GM18867 (cell line): ENCODE measurements at regions not wholly inside any gene's neighbourhood (a gene's known extent, or its start where the extent isn't known, plus 50 kb on each side); places are given as distances from the start of the nearest gene placed in this dataset.

Source experiments
- ATAC-seq: cut with Tn5 transposase; IDR thresholded peaks from one replicate; pipeline ENCODE4 v1.9.1; 2021; ENCODE audit warnings: mild to moderate bottlenecking, moderate library complexity; ENCODE audit not compliant: unreplicated experiment

GRCh38 chr9:99282406-99282805, 60.3 kb downstream of the SEC61B start:
- ATAC-seq: no peak

- no peak for ATAC-seq
Observed at GRCh38 chr9:99285965-99286364, 63.9 kb downstream of the SEC61B start.

DNA sequence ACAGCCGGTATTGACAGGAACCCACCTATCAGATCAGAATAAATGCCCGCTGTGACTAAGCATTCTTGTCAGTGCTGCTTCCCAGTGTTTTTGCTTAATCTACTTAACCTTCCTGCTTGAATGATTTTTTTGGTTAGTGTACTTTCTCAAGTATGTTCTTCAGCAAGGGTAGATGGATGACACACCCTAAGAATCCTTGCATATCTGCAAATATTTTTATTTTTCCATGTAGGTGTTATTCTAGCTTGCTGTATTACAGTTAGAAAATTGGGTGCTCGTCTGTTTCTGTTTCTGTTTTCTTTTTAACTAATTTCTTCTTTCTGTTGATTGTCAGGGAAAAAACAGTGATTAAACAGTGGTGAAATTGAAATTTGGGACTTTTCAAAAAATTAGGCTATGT, 64.5 kb downstream of the SEC61B start:
- ATAC-seq: no peak

- ATAC-seq: no peak
Observed at GRCh38 chr9:99287641-99288040, 65.6 kb downstream of the SEC61B start.

DNA sequence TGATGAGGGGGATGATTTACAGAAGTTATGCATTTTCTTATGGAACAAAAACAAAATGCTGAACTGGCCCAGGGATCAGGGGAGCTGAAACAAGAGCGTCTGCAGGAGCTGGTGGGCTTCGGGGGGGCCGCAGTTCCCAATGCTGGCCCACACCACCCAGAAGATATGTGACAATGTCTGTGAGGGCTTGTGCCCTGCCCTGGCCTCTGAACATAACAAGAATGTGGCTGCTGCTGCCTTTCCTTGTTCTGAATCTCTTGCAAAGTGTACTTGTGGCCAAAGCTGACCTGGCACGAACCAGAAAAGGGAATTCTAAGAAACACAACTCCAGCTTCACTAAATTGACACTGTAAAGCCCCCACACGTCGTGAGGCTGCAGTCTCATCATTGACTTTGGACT, 66.7 kb downstream of the SEC61B start:
- no peak for ATAC-seq

GRCh38 chr9:99294850-99295461, 72.9 kb downstream of the SEC61B start:
- ATAC-seq: no peak

GRCh38 chr9:99296291-99296951, 74.3 kb downstream of the SEC61B start:
- ATAC-seq: no peak

DNA sequence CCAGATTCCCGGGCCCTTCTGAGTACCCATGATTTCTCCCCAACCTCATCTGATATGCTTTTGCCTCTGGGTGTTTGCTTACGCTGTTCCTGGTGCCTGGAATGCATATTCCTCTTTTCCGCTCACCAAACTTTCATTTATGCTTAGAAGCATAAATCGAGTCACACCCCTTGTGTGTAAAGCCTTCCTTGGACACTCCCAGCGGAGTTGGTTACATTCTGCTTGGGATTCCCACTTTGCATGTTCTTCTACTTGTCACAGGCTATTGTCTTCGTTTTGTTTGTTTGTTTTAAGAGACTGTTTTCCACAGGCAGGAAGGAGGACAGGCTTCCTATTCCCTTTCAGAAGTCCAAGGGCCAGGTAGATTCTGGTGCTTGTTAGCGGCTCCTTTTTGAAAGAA, 76.5 kb downstream of the SEC61B start:
- ATAC-seq: no peak

GRCh38 chr9:99299211-99300102, 77.4 kb downstream of the SEC61B start:
- no peak for ATAC-seq

- ATAC-seq: no peak
Observed at GRCh38 chr9:99300103-99300439, 78.0 kb downstream of the SEC61B start.

GRCh38 chr9:99300603-99301002, 78.5 kb downstream of the SEC61B start:
- no peak for ATAC-seq

DNA sequence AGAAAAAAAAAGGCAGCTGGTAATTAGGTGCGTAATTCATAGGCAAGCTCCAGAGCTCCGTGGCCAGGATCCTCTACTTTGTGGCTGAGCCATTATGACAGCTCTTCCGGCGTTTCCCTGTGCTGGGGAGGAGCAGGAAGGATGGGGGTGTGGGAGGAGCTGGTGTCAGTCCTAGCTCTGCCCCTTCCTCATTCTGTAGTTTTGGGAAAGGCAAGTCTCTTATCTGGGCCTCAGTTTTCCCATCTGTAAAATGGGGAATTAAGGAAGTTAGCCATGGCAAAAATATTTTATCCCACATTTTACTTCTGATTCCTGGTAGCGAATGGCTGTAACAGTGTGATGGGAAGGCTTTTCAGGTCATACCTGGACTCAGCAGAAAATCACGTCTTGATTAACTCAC, 81.1 kb downstream of the SEC61B start:
- no peak for ATAC-seq

DNA sequence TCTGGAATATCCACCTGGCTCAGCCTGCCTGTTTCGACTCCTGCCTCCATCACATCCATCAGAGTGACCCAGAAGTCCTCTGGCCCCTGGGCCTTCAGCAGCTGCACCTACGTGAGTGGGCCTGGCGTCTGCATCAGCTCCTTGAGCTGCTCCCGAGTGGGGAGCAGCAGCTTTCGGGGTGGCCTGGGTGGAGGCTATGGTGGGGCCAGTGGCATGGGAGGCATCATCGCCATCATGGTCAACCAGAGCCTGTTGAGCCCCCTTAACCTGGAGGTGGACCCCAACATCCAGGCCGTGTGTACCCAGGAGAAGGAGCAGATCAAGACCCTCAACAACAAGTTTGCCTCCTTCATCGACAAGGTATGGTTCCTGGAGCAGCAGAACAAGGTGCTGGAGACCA, 83.0 kb downstream of the SEC61B start:
- no peak for ATAC-seq

- ATAC-seq: no peak
Observed at GRCh38 chr9:99305820-99306811, 84.0 kb downstream of the SEC61B start.

DNA sequence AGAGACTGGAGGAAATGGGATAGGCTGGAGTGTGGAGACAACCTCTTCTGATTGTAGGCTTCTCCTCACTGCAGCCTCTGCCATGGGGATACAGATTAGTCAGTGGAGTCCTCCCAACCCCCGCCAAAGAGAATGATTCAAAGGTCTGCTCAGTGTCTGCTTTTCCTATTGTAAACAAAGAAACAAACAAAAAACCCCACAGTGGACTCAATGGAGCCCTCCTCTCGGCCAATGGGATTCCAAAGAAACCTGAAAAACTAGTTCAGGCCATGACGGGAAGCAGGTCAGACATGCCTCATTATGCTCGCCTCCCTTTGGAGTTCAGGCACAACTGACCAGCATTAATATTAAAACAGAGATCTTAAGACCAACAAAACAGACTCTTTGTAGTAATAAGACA, 85.8 kb downstream of the SEC61B start:
- ATAC-seq: no peak

DNA sequence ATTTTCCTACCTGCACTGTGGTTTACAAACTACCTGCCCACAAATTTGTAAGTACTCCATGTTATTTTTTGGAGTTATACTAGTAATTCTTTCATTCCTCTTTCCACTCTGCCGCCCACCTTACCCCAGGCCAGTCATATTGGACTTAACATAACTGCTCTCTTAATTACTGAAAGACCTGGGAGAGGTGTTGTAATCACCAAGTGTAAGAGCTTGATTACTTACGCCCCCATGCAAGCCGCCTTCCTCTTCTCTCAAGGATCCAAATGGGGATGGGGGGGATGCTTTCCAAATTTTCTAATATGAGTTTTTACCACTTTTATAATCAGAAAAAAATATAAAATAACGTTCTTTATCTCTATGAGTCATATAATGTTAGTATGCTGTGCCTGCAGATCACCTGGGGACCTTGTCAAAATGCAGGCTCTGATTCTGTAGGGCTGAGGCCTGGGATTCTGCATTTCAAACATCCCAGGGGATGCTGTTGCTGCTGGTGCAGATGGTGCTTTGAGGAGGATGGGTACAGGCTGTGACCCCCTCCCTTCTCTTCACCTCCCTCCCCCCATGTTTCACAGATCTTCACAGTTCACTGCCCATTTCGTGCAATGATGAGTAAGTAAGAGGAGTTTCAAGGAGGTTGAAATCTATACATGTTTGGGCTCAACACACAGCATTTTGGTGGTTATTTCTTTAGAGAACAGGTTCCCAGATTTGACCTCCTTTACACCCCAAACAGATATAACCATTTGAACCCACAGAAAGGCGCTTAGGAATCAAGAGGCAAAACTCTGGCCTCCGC, 87.3 kb downstream of the SEC61B start:
- no peak for ATAC-seq

DNA sequence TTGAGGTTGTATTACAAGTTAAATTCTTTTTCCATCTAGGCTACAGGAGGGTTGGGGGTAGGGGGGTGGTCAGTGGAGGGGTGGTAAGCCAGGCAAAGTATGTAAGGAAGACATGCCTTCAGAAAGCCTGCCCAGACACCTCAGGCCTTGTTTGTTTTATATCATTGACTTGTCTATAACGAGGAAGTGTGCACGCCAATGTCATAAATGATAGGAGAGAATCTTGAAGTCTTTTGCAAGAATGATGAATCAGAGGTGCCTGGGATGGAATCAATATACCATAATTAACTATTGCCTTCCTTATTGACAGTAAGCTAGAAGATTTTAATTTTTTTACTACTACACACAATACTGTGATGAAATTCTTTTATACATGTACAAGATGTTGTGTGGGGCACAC, 90.7 kb downstream of the SEC61B start:
- no peak for ATAC-seq

GRCh38 chr9:99319048-99319447, 97.0 kb downstream of the SEC61B start:
- ATAC-seq: no peak

- ATAC-seq: no peak
Observed at GRCh38 chr9:99322299-99322698, 100.2 kb downstream of the SEC61B start.
